SK-N-SH (cell line): ENCODE measurements at regions not wholly inside any gene's neighbourhood (a gene's known extent, or its start where the extent isn't known, plus 50 kb on each side); places are given as distances from the start of the nearest gene placed in this dataset.

Source experiments
- MAX ChIP-seq: IDR thresholded peaks from 2 replicates; pipeline ENCODE4 v1.4.0; 2012; ENCODE audit warnings: low read depth
- POLR2AphosphoS5 ChIP-seq: IDR thresholded peaks from 2 replicates; pipeline ENCODE4 v1.6.1; 2012; ENCODE audit warnings: low read depth, low read length
- RAD21 ChIP-seq: IDR thresholded peaks from 2 replicates; pipeline ENCODE4 v1.6.1; 2012; ENCODE audit warnings: mild to moderate bottlenecking, low read length
- REST ChIP-seq: IDR thresholded peaks from 2 replicates; pipeline ENCODE4 v1.6.1; 2012; ENCODE audit warnings: mild to moderate bottlenecking, low read depth, low read length, moderate library complexity
- SMC3 ChIP-seq: IDR thresholded peaks from 2 replicates; pipeline ENCODE4 v1.6.1; 2012; ENCODE audit warnings: low read depth, low read length, improper control_type of control experiment
- TF ChIP-seq, protein P1 (sequence below): fragments of 150-350 bp; IDR thresholded peaks from 2 replicates; pipeline ENCODE4 v1.6.1; 2016; ENCODE audit warnings: mild to moderate bottlenecking, low read depth, low read length
- TF ChIP-seq, protein P2 (sequence below): fragments of 200-600 bp; sonication (generic); IDR thresholded peaks from 2 replicates; pipeline ENCODE4 v1.6.1; 2017; ENCODE audit warnings: antibody characterized with exemption, mild to moderate bottlenecking, moderate library complexity

- TF ChIP-seq MAX (no peak), POLR2AphosphoS5 (no peak), SMC3 (no peak), REST (no peak), RAD21 (no peak)
- TF ChIP-seq, protein P1, sequence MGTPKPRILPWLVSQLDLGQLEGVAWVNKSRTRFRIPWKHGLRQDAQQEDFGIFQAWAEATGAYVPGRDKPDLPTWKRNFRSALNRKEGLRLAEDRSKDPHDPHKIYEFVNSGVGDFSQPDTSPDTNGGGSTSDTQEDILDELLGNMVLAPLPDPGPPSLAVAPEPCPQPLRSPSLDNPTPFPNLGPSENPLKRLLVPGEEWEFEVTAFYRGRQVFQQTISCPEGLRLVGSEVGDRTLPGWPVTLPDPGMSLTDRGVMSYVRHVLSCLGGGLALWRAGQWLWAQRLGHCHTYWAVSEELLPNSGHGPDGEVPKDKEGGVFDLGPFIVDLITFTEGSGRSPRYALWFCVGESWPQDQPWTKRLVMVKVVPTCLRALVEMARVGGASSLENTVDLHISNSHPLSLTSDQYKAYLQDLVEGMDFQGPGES: no peak
- TF ChIP-seq, protein P2, sequence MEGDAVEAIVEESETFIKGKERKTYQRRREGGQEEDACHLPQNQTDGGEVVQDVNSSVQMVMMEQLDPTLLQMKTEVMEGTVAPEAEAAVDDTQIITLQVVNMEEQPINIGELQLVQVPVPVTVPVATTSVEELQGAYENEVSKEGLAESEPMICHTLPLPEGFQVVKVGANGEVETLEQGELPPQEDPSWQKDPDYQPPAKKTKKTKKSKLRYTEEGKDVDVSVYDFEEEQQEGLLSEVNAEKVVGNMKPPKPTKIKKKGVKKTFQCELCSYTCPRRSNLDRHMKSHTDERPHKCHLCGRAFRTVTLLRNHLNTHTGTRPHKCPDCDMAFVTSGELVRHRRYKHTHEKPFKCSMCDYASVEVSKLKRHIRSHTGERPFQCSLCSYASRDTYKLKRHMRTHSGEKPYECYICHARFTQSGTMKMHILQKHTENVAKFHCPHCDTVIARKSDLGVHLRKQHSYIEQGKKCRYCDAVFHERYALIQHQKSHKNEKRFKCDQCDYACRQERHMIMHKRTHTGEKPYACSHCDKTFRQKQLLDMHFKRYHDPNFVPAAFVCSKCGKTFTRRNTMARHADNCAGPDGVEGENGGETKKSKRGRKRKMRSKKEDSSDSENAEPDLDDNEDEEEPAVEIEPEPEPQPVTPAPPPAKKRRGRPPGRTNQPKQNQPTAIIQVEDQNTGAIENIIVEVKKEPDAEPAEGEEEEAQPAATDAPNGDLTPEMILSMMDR: no peak
These were observed 436.4 kb downstream of the RNF144A start for GRCh38 chr2:7353571-7353970.
